ENCODE measurements at regions not wholly inside any gene's neighbourhood (a gene's known extent, or its start where the extent isn't known, plus 50 kb on each side); places are given as distances from the start of the nearest gene placed in this dataset.
"Not testable (repeated sequence)": the region's sequence is repeated elsewhere in the genome, so short reads cannot be mapped to it uniquely, and the experiment has no call there.

GRCh38 chr5:58016877-58017276 lies 443.0 kb downstream of the PLK2 start:
- DNase-seq (ENCODE audit: low read depth) = no peak

DNA sequence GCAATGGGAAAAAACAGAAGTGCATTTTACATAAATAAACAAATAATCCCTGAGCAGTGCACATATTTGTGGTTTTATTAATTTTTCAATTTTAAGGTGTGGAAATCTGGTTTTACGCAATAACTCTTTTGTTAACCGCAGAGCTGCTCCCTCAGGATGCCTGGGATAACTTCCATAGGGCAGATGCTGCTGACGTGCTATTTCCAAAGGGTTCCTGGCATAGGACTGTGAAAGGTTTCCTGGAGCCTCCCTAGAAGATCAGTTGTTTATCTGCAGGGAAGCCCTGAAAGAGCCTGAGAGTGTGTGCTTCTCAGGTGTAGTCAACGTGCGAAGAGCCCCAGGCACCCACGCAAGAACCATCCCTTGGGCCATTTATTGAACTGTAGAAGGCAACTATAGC lies 443.5 kb downstream of the PLK2 start:
- DNase-seq (ENCODE audit: low read depth) = no peak

GRCh38 chr5:58015175-58015574 lies 444.7 kb downstream of the PLK2 start:
- no peak for DNase-seq (ENCODE audit: low read depth)

DNA sequence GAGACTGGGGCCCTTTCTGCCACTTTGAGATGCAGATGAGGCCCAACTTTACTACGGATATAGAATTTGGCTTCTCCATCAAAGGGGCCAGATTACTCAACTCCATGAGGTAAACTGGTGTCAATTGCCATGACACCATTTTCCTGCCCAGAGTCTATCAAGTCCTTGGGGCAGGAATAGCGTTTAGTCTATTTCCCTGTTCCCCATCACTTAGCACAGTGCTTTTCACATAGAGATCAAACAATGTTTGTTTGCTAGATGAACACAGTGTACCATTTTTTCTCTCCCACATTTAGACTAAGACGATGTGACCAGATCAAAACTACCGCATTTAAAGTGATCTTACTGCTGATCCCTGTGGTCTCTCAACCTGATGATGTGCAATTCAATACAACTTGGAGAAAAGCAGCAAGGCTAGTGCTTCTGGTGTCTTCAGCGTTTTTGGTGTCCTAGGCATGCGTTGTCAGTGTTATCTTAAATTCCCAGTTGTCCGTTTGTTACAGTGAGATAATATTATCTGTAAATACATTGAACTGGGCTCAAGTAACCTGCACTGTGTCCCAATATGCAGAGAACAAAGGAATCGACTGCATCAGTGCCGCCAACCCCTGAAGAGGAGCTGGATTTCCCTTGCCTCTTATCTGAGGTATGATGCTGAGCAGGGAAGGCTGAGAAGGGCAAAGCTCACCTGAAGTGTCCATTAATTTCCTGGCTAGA lies 446.2 kb downstream of the PLK2 start:
- no peak for DNase-seq (ENCODE audit: low read depth)

DNA sequence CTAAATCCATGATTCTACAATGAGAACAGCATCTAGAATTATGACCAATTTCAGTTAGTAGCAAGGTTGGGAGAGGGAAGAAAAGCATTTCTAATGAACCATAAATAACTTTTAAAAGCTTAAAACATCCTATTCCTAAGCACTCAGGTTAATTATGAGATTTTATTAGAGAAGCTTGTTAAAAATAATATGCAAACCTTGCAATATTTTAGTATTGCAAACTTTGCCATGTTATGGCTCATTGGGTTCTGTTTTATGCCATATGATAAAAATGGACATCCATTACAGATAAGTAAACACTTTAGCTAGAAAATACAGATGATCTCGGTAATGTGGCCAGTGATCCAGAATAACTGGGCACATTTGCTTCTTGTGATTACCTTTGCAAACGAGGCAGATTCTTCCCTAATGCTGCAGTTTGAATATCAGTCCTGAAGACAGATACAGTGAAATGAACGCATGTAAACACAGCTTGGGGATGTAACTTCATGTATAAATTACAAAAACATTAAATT lies 447.0 kb downstream of the PLK2 start:
- no peak for DNase-seq (ENCODE audit: low read depth)

- DNase-seq (ENCODE audit: low read depth) = no peak
Observed at GRCh38 chr5:58012102-58012501, 447.8 kb downstream of the PLK2 start.

DNA sequence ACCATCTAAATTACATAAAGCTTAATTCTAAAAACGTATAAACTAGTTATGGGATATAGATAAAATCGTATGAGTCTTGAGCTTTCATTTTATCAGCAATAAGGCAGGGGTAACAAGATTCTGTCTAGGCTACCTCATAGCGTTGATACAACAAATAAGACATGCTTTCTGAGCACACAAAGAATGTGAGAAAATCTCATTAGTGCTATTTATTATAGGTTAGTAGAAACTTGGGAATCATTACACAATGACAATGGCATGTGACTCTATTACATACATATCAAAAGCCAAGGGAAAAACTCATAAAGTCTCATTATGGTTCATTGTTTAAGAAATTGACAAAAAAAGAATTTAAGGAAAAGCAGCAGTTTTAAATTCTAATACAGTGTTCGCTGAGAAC lies 448.6 kb downstream of the PLK2 start:
- no peak for DNase-seq (ENCODE audit: low read depth)

- no peak for DNase-seq (ENCODE audit: low read depth)
Observed at GRCh38 chr5:58009754-58010153, 450.1 kb downstream of the PLK2 start.

- no peak for DNase-seq (ENCODE audit: low read depth)
Observed at GRCh38 chr5:58002323-58002722, 457.6 kb downstream of the PLK2 start.

GRCh38 chr5:57993866-57994265 lies 466.0 kb downstream of the PLK2 start:
- DNase-seq (ENCODE audit: low read depth) = no peak

DNA sequence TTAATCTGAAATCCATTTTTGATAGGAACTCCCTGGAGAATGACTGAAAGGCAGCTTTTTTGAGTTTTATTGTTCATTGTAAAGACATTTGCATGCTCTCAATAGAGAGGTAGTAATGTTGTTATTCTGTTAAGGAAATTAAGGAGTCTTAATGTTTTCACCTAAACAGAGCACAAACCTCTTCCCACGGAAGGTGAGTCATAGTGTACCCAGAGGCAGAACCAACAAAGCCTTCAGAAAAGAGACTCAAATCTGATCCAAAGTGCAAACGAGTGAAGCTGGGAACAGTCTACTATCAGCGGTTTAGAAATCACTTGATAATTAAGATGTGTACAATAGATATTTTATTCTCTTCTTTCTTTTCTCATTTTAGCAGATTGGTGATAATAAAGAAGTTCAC lies 470.5 kb downstream of the PLK2 start:
- DNase-seq (ENCODE audit: low read depth) = no peak

GRCh38 chr5:57988813-57989212 lies 471.1 kb downstream of the PLK2 start:
- no peak for DNase-seq (ENCODE audit: low read depth)

DNA sequence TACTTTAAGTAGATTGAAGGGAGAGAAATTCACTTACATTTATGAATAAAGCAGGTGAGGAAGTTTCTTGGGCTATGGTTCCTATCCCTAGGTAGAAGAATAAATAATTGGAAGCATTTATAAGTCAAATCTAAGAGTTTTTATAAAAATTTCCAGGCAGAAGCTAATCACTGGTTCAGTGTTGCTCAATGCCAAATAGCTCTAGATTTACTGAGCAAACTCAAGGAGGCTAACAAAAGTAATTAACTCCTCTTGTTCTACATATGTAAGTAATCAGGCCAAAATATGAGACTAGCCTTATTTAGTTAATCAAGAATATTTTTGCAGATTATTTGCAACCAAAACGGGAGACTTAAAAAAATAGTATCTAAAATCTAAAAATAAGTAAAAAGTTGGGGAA lies 472.3 kb downstream of the PLK2 start:
- DNase-seq (ENCODE audit: low read depth) = no peak

GRCh38 chr5:57986761-57987341 lies 473.0 kb downstream of the PLK2 start:
- DNase-seq (ENCODE audit: low read depth) = peak; percentile 4

GRCh38 chr5:57983426-57983825 lies 476.5 kb downstream of the PLK2 start:
- DNase-seq (ENCODE audit: low read depth) = no peak

- DNase-seq (ENCODE audit: low read depth) = no peak
Observed at GRCh38 chr5:57979671-57980070, 480.2 kb downstream of the PLK2 start.

GRCh38 chr5:57976506-57976905 lies 483.4 kb downstream of the PLK2 start:
- no peak for DNase-seq (ENCODE audit: low read depth)

GRCh38 chr5:57972099-57972498 lies 487.8 kb downstream of the PLK2 start:
- not testable (repeated sequence) for DNase-seq (ENCODE audit: low read depth)

- DNase-seq (ENCODE audit: low read depth) = no peak
Observed at GRCh38 chr5:57960569-57960968, 478.0 kb upstream of the ACTBL2 start.

- no peak for DNase-seq (ENCODE audit: low read depth)
Observed at GRCh38 chr5:57956636-57957035, 474.0 kb upstream of the ACTBL2 start.

DNA sequence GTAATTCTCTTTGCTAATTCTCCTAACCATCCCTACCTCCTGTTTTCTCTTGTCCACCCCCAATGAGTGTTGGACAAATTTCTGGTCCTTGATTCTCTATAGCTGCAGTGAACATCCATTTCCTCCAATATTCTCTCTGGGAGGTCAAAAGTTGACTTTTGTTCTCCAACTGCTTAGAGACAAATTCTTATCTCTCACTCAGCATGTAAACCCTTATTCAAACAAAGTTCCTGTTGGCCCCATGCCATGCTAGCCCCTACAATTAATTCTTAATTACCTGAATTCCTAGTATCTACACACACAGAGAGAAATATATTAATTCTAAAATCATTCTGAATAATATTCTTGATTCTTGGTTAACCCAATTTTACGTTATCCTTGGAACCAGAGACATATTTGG lies 472.9 kb upstream of the ACTBL2 start:
- DNase-seq (ENCODE audit: low read depth) = no peak

GRCh38 chr5:57953792-57954191 lies 471.2 kb upstream of the ACTBL2 start:
- no peak for DNase-seq (ENCODE audit: low read depth)

GRCh38 chr5:57950616-57951228 lies 468.1 kb upstream of the ACTBL2 start:
- DNase-seq (ENCODE audit: low read depth) = no peak

All from fibroblast of the conjunctiva (primary cell).